Colonic mucosa (tissue), 4 donors: ENCODE measurements at regions not wholly inside any gene's neighbourhood (a gene's known extent, or its start where the extent isn't known, plus 50 kb on each side); places are given as distances from the start of the nearest gene placed in this dataset.

Experiments used
- DNase-seq: peaks from one replicate; pipeline ENCODE4 v3.0.0-alpha.2; 2020
- H3K27ac ChIP-seq: fragments of 200-600 bp; one replicate; pipeline ENCODE4 v1.8.0; 2021
- H3K27me3 ChIP-seq: fragments of 200-600 bp; one replicate; pipeline ENCODE4 v1.8.0; 2021
- H3K36me3 ChIP-seq: fragments of 200-600 bp; one replicate; pipeline ENCODE4 v1.8.0; 2021
- H3K4me1 ChIP-seq: fragments of 200-600 bp; one replicate; pipeline ENCODE4 v1.8.0; 2021; ENCODE audit warnings: mild to moderate bottlenecking
- H3K4me3 ChIP-seq: fragments of 200-600 bp; one replicate; pipeline ENCODE4 v1.8.0; 2021
- H3K9ac ChIP-seq, 2 donors: one replicate each; pipeline ENCODE4 v1.7.0; 2013; ENCODE audit warnings: control low read depth in 2 of 2, low read depth in 2 of 2, low read length in 2 of 2
- H3K9me3 ChIP-seq: fragments of 200-600 bp; one replicate; pipeline ENCODE4 v1.8.0; 2021
- intact Hi-C: fragments of 100-400 bp; cut with DNase I; formaldehyde crosslinking; loops from one replicate; pipeline ENCODE4 v1.14.1; 2022
- TF ChIP-seq, protein P1 (sequence below): fragments of 200-600 bp; IDR thresholded peaks from one replicate; pipeline ENCODE4 v1.8.0; 2022; ENCODE audit warnings: antibody characterized with exemption, mild to moderate bottlenecking
- donor health status: healthy.
- donor health status: DM: no; HTN: no; CAD: no.
- donor health status: DM: no; HTN: no; CAD: no.

DNA sequence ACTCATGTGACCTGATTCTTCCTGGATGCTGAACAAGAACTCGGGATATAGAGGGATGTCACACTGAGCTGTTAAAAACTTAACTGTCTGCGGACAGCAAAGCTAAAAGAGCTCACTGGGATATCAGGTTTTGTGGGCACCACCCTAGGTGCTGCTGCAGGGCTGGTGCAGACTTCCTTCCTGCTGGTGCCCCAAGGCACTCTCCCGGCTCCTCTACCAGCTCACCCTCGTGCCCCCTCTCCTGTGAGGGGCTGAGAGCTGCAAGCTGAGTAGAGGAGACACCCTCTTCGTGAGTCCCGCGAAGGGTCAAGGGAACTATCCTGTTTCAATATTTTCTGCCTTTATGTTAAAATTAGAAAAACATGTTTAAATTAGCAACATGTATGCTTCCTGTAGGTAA lies 1475.7 kb downstream of the EFNB2 start:
- DNase-seq: no peak
- H3K9me3 ChIP-seq: no peaks in the 10 kb centered on the region
- H3K4me3 ChIP-seq: no peak overlapping the region
- intact Hi-C loops: no loop called here
- no peak overlapping the region for H3K27ac ChIP-seq
- no peaks in the 10 kb centered on the region for H3K36me3 ChIP-seq
- no peaks in the 10 kb centered on the region for H3K27me3 ChIP-seq
- H3K4me1 ChIP-seq: no peaks in the 10 kb centered on the region
- TF ChIP-seq, protein P1, sequence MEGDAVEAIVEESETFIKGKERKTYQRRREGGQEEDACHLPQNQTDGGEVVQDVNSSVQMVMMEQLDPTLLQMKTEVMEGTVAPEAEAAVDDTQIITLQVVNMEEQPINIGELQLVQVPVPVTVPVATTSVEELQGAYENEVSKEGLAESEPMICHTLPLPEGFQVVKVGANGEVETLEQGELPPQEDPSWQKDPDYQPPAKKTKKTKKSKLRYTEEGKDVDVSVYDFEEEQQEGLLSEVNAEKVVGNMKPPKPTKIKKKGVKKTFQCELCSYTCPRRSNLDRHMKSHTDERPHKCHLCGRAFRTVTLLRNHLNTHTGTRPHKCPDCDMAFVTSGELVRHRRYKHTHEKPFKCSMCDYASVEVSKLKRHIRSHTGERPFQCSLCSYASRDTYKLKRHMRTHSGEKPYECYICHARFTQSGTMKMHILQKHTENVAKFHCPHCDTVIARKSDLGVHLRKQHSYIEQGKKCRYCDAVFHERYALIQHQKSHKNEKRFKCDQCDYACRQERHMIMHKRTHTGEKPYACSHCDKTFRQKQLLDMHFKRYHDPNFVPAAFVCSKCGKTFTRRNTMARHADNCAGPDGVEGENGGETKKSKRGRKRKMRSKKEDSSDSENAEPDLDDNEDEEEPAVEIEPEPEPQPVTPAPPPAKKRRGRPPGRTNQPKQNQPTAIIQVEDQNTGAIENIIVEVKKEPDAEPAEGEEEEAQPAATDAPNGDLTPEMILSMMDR: no peak
- no peak overlapping the region for H3K9ac ChIP-seq

DNA sequence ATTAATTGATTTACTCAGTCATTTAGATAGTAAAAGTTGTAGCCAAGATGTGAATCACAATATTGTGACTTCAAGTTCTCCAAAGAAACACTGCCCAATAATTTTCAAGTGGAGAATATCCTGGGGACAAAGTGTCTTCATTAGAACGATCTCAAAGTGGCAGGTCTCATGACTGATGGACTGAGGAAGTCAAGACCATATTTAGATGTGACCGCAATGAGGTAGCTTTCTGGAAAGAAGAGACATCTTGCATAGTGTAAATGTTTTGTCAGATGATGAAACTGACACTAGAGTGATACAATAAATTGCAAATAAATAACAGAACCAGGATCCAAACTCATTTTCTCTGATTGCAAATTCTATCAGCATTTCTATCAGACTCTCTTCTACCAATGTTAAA lies 1476.9 kb downstream of the EFNB2 start:
- H3K36me3 ChIP-seq: no peaks in the 10 kb centered on the region
- H3K27ac ChIP-seq: no peak overlapping the region
- H3K27me3 ChIP-seq: no peaks in the 10 kb centered on the region
- H3K9ac ChIP-seq: no peak overlapping the region
- intact Hi-C loops: no loop called here
- H3K9me3 ChIP-seq: no peaks in the 10 kb centered on the region
- no peaks in the 10 kb centered on the region for H3K4me1 ChIP-seq
- TF ChIP-seq, protein P1: no peak
- H3K4me3 ChIP-seq: no peak overlapping the region
- no peak for DNase-seq

DNA sequence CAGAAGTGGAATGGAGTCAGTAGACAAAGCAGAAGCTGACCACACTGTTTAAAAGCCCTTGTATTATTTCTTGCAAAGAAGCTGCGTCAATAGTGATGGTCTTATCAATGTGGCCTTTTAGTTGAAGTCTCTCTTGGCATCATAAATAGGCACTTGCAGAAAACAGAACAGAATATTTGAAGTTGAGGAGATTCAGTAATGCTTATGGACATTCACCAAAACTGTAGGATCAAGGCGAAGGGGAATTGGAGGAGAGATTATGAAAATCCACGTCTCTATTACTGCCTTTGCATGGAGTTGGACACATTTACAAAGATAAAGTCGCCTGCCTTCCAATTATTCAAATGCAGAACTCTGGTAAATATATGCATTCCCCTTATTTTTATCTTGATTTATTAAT lies 1482.8 kb downstream of the EFNB2 start:
- Histone ChIP-seq H3K4me1 (no peaks in the 10 kb centered on the region), H3K9me3 (no peaks in the 10 kb centered on the region), H3K9ac (no peak overlapping the region), H3K27me3 (no peaks in the 10 kb centered on the region), H3K4me3 (no peak overlapping the region), H3K36me3 (no peaks in the 10 kb centered on the region), H3K27ac (no peak overlapping the region)
- TF ChIP-seq, protein P1: no peak
- intact Hi-C loops: no loop called here
- DNase-seq: no peak

DNA sequence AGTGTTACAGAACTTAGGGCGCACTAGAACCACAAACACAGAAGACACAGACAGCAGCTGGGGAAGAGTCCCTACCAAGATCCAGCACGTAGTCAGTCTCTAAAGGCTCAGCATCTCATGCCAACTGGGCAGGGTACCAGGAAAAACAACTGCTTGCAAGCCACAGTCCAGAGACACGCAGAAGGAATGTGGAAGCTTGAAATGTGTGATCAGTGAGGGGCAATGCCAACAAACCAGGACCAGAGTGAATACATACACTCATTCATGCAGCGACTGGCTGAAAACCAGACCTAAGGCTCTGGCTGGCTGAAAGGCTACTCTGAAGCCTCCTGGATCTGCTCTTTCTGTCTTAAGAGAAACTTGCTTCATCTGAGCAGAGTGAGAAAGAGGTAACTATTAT lies 1484.8 kb downstream of the EFNB2 start:
- no peak for DNase-seq
- Histone ChIP-seq H3K4me3 (no peak overlapping the region), H3K27me3 (no peaks in the 10 kb centered on the region), H3K9ac (no peak overlapping the region), H3K4me1 (no peaks in the 10 kb centered on the region), H3K36me3 (no peaks in the 10 kb centered on the region), H3K27ac (no peak overlapping the region), H3K9me3 (no peaks in the 10 kb centered on the region)
- TF ChIP-seq, protein P1: no peak
- intact Hi-C loops: no loop called here

DNA sequence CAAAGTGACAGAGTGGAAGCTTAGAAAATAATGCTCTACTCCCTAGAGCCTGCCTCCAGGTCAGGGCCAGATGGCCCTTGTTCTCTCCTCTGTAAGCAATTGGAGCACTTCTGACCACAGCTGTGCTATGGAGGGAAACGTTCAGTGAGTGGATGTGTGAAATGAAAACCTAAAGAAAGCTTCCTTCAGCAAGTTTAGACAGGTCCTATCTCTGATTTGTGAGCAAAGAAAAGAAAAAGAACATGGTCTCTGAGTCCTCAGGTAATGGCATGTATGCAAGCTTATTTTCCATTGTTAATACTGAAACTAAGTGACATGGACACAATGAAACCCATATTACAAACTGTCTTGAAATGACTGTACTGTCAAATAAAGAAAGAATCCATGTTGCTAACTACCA lies 1486.8 kb downstream of the EFNB2 start:
- TF ChIP-seq, protein P1: no peak
- no peaks in the 10 kb centered on the region for H3K9me3 ChIP-seq
- no peak for DNase-seq
- no peak overlapping the region for H3K27ac ChIP-seq
- H3K36me3 ChIP-seq: no peaks in the 10 kb centered on the region
- no peaks in the 10 kb centered on the region for H3K4me1 ChIP-seq
- H3K27me3 ChIP-seq: no peaks in the 10 kb centered on the region
- no peak overlapping the region for H3K9ac ChIP-seq
- no peak overlapping the region for H3K4me3 ChIP-seq
- intact Hi-C loops: no loop called here
